ENCODE measurements at regions not wholly inside any gene's neighbourhood (a gene's known extent, or its start where the extent isn't known, plus 50 kb on each side); places are given as distances from the start of the nearest gene placed in this dataset.
"Not testable (repeated sequence)": the region's sequence is repeated elsewhere in the genome, so short reads cannot be mapped to it uniquely, and the experiment has no call there.

- no peak for DNase-seq
Measured at GRCh38 chr3:153268564-153269279, 106.7 kb downstream of the RAP2B start.

- no peak for DNase-seq
Measured at GRCh38 chr3:153269730-153270129, 107.7 kb downstream of the RAP2B start.

GRCh38 chr3:153273217-153273616 lies 111.2 kb downstream of the RAP2B start:
- DNase-seq = no peak

GRCh38 chr3:153273767-153274435 lies 111.9 kb downstream of the RAP2B start:
- no peak for DNase-seq

GRCh38 chr3:153274561-153274960 lies 112.5 kb downstream of the RAP2B start:
- no peak for DNase-seq

- no peak for DNase-seq
Measured at GRCh38 chr3:153275514-153275913, 113.5 kb downstream of the RAP2B start.

GRCh38 chr3:153277029-153277428 lies 115.0 kb downstream of the RAP2B start:
- no peak for DNase-seq

GRCh38 chr3:153281236-153281997 lies 119.4 kb downstream of the RAP2B start:
- DNase-seq = not testable (repeated sequence)

- DNase-seq = no peak
Measured at GRCh38 chr3:153282355-153282754, 120.3 kb downstream of the RAP2B start.

- DNase-seq = no peak
Measured at GRCh38 chr3:153284282-153284938, 122.4 kb downstream of the RAP2B start.

- DNase-seq = no peak
Measured at GRCh38 chr3:153285194-153285641, 123.2 kb downstream of the RAP2B start.

- no peak for DNase-seq
Measured at GRCh38 chr3:153285982-153286381, 124.0 kb downstream of the RAP2B start.

- DNase-seq = no peak
Measured at GRCh38 chr3:153287017-153287416, 125.0 kb downstream of the RAP2B start.

- no peak for DNase-seq
Measured at GRCh38 chr3:153289334-153289808, 127.3 kb downstream of the RAP2B start.

GRCh38 chr3:153290268-153291015 lies 128.4 kb downstream of the RAP2B start:
- peak in 1 of 2 experiments; percentile 44 for DNase-seq

GRCh38 chr3:153291059-153291685 lies 129.1 kb downstream of the RAP2B start:
- DNase-seq = peak; percentile 28 to 68

- DNase-seq = no peak
Measured at GRCh38 chr3:153293265-153293664, 131.2 kb downstream of the RAP2B start.

- no peak for DNase-seq
Measured at GRCh38 chr3:153295901-153296300, 133.9 kb downstream of the RAP2B start.

- DNase-seq = no peak
Measured at GRCh38 chr3:153305189-153305588, 143.2 kb downstream of the RAP2B start.

- DNase-seq = no peak
Measured at GRCh38 chr3:153311541-153311940, 149.5 kb downstream of the RAP2B start.

- peak in 1 of 2 experiments; percentile 65 for DNase-seq
Measured at GRCh38 chr3:153313302-153313965, 151.4 kb downstream of the RAP2B start.
